NCI-H510A treated with DMSO at 0.1 percent for 48 hours (cell line): ENCODE measurements at regions not wholly inside any gene's neighbourhood (a gene's known extent, or its start where the extent isn't known, plus 50 kb on each side); places are given as distances from the start of the nearest gene placed in this dataset.
"Not testable (repeated sequence)": the region's sequence is repeated elsewhere in the genome, so short reads cannot be mapped to it uniquely, and the experiment has no call there.

ENCODE experiments used
- DNase-seq: peaks from one replicate; lab custom pipeline; 2025; lab: John Stamatoyannopoulos, UW

DNA sequence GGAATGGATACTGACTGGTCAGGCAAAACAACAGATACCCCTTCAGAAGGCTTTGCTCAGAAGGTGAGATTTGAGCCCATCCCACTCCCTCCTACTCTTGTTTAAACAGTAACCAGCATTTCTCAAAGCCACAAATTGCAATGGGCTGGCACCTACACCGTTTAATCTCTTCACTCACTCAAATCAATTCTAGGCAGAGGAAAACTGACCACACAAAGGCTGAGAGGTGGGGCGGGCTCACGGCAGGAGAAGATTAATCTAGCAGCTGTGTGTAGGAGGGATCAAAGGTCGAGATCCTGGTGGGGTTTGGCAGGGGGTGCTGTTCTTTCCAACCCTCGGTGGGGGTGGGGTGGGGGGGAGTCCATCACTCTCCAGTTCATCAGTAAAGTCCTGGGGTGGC lies 622.4 kb downstream of the BCOR start:
- no peak for DNase-seq

DNA sequence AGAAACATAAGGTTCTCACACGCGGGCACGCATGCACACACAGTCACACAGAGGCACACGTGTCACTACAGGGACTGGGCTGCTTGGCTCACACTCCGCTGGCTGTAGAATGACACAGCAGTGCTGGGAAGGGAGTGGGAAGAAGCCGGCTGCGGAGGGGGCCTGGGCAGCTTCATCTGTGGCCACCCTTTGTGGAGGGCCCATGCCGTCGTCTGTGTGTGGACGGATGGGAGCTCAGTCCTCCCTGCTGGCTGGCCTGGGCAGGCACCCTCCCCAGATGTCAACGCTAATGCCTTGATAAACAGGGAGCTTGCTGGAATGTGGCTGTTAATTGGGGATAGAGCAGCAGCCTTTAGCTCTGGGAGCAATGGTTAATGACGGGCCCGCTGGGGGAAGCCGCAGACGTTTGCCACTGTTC lies 621.1 kb downstream of the BCOR start:
- no peak for DNase-seq

DNA sequence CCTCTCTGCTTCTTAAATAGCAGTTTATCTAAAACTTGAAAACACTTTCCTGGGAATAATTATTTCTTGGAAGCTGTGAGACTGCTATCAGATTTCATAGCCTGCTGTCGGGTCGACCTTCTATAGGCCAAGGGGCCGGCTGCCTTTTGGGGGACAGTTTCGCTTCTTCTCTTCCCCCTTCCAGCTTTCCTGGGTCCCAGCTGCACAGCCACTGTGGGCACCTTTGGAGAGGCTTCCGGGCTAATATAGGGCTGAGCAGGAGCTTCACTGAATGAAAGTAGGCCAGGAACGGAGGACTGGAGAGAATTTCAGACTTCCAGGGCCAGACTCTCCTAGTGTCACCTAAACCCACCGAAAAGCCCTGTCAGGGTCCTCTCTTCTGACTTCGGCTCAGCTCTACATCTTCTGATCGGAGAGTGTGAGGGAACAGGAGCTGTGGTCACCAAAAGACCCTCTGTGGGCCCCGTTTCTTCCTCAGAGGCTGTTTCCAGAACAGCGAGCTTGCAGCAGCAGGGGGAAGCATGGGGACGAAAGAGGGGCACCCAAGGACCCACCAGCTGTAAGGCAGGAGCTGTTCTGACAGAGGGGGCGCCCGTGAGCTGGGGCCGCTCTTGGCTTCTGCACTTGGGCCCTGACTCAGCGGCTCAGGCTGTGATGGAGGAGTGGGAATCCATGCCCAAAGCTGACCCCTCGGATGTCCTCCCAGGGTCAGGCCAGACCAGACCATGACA lies 620.6 kb downstream of the BCOR start:
- DNase-seq = no peak

DNA sequence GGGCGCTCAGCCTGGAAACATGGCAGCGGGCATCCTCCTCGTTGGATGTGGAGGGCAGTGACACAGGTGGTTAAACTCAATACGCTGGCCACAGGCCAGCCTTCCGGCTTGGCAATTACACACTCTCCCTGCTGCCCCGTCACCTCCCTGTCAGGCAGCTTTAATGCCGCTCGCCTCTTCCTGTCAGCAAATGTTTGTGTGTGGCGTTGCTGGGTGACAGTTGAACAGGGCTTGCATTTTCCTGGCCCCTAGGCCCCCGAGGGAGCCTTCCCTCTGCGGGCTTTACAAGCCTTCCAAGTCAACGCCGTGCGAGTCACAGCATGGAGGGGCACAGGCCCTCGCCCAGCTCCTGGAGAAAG lies 620.0 kb downstream of the BCOR start:
- peak; percentile 16 for DNase-seq

DNA sequence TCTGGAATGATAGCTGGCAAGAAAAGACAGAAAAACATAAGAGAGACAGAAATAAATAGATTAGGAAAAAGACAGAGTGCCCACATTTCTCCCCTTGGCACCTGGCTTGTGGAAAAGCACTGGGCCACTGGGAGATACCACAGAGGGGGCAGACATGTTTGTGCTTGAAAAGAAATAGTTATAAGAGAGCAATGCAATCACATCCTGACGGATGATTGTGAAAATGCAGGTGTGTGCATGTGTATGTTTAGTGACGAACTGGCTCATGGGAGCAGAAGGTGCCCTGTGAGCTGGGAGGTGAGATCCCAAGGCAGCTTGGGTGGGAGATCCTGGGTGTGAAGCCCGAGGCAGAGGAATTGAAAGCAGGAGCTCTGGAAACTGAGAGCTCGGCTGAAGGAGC lies 617.9 kb downstream of the BCOR start:
- no peak for DNase-seq

DNA sequence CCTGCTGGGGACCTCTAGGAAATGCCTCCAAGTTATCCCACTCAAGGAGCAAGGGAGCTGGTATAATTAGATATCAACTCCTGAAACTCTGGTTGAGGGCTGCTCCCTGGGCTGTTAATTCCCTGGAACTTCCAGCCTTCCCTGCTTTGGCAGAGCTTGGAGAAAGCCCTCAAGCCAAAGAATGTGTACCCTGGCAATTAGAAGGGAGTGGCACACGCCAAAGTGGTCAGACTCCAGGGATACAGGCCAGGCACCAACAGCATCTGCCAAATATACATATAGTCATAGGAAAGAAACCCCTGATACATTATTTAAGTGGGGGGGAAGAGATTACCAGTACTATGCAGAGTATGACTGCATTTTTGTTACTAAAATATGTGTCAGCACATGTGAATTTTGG lies 616.8 kb downstream of the BCOR start:
- DNase-seq = no peak

DNA sequence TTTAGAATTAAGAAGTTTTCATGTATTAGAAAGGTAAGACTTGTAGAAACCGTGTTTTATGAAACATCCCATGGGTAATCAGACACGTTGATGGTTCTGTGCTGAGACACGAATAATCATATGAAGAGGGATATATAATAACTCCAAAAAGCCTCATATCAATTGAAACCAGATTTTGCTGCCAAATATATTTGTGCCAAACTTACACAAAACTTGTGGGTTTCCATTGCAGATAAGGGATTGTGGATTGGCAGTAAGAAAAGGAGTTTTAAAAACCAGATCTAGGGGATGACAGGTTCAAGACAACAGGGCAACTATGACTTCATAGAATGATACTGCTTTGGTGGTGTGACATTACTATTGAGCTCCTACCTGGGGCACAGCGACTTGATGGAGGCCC lies 616.1 kb downstream of the BCOR start:
- DNase-seq = no peak

DNA sequence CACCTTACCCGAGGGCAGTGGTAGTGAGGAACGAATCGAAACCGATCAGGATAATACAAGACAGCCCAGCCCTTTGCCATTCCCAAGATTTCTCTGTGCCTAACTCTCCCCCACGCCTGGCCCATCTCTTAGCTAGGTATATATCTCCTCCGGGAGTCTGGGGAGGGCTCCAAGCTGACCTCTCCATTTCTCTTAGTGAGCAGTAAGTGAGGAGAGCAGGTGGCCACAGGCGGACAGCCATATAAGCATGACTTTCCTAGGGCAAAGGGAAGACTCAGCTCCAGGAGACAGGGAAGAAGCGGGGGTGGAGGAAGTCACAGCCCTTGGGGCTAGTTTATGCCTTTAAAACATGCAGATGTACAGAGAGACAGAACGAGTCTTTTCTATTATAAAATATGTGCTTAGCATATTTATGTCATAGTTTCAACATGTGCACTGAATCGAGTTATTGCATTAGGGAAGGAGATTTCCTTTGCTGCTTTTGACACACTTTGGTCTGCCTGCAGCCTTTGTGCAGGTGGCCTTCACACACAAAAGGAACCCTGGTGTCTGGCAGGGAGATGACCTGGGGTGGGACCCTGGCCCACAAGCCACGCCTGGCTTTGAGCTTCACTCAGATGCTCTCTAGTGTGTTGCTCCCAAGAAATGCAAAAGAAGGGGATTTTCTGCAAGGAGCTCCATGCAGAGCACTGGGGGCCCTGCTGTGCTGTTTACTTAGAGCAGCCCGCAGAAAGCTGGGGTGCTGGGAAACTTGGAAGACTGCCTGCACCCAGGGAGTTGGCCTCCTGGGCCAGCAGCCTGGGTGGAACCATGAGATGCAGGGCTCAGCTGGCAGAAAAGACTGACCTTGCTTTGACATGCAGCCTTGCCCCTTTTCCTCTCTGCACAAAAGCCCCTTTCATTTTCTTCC lies 613.3 kb downstream of the BCOR start:
- DNase-seq = no peak

DNA sequence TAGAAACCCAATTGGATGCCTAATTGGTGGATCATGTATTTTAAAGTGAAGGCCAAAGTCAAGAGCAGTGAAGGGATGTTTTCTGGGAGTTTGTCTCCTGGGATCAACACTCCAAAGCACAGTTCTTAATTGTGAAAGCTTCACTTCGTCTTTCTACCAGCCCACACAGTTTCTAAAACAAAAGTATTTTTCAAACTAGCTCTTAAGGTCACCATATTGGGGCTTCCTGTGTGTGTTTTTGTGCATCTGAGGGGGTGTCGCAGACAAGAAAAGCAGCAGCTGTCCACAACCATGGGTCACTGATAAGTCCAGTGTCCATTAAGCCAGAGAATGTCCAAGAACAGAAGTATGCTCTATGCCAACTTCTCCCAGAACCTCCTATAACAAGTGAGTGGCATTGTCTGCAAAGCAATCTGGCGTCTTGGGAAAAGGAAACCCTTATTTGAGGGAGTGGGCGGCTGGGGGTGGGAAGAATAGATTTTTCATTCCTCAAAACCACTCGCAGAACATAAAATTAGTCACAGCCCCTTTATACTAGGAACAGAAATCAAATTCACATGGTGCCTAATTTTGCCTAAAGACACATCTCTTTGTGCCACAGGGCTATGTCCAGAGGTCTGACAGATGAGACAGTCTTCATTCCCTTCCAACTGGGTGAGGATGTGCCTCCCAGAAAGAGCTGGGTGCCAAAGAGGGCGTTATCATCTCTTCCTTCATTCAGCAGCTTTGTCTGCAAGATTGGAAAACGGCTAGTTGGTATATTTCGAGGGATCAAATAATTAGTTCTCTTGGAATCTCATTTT lies 610.4 kb downstream of the BCOR start:
- no peak for DNase-seq

DNA sequence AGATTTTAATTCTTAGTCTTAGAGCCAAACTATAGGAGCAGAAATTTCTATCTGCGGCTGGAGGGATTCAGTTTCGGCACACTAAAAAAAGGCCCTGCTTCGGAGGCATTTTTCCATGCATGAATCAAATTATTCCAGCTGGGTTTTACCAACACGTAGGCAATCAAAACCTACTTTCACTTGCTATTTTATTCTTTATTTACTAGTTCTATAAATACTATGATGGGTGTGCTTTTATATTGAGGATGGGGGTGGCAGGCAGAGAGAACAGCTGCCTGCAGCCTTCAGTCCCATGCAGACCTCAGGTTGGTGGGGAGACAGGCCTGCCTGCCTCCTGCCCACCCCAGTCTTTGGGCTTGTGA lies 609.8 kb downstream of the BCOR start:
- no peak for DNase-seq

DNA sequence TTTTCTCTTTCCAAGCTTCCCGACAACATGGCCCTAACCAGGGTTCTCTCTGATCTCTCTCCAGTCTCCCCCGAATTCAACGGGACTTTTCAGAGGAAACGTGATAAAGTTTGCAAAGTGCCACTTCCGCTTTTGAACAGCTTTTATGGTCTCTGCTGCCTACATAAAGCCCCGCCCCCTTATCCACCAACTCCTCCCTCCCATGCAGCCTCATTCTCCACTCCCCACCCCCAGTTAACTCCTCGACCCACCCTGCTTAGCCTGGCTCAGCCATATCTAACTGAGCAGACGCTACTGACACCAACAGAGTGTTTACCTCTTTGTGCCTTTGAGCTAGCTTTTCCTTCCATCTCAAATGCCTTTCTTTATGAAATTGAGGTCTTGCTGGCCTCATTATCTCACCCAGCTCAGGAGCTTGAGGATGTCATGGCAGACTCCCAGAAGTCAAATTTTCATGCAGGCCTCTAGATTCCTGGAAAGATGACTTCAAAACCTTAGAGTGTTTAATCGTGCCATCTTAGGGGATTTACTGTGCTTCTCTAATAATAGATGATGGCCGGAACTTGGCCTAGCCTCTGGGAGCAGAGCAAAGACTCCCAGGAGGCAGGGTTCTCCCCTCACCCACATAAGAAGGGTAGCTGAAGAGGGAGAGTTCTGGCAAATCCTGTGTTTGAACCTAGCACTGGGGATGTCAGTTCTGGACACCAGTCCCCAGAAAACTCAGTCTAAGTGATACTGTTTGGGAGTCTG lies 606.0 kb downstream of the BCOR start:
- no peak for DNase-seq

DNA sequence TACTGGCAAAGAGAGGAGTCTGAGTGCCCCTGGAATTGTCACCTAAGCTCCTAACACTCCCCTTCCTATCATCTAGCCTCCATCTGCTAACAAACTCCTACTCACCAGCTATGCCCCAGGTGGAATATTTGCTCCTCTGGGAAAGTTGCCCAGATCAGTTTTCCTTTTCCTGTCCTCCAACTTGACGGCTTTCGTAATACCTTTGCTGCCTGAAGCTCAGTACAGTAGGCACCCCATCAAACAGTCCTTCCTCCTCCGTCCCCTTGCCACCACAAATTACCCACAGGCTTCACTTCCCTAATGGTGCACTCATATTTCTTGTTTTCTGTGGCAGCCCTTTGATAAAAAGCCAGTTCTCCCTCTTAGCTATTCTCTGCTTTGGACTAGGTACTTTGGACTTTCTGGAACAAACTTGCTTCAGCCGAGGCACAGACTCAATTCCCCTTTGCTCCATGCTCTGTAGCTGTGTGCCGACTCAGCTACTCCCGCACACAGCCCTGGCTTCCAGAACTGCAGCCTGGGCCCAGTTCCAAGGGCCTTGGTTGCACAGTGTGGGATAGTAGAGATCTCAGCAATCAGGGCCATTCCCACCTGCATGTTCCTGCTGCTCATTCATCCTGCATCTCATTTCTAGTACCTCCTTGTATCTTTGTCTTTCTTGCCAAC lies 605.1 kb downstream of the BCOR start:
- DNase-seq = no peak

DNA sequence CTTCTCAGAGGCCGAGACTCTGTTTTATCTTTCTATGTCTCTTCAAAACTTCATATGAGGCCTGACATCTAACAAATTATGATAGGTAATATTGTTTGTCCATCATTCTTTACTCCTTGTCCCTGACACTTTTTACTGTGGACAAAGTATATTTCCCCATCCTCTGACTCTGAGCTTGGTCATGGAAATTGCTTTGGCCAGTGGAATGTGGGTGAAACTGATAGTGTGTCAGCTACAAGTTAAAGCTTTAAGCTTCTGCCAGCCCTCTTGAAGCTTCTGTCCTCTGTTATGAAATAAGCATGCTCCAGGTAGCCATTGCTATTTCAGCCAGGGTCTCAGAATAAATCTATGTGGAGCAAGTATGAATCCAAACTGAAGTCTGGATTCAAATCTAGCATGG lies 604.6 kb downstream of the BCOR start:
- DNase-seq = no peak

DNA sequence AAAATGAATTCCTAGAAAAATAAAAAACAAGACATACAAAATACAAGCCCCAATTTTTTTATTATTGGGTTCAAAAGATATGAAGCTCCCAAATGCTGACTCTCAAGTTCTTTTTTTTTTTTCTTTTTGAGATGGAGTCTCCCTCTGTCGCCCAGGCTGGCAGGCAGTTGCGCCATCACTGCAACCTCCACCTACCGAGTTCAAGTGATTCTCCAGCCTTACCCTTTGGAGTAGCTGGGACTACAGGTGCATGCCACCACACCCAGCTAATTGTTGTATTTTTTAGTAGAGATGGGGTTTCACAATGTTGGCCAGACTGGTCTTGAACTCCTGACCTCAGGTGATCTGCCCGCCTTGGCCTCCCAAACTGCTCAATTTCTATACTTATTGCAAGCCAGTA lies 600.6 kb downstream of the BCOR start:
- not testable (repeated sequence) for DNase-seq

DNA sequence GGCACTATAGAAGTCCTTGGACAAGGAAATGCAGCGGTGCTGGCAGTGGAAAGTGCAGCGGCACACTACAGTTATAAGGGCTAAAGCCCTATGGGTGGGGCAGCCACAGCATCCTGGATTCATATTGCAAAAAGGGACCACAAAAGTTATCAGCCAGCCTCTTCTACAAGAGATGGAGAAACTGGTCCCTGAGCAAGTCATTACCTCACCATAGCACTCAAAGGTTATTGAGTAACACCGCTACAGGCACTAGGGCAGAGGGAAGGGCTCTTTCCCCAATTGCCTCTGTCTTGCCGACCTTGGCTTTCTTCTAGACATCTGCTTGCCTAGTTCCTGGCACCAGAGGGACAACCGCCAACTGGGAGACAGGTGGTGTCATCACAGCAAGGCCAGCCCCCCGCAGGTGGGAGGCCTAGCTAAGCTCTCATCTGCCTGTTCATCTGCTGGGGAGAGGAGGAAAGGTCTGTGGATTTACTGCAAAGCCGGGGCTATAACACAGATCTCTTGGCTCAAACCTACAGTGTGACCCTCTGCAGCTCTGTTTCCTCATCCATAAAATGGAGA lies 600.0 kb downstream of the BCOR start:
- DNase-seq = peak; percentile 19

DNA sequence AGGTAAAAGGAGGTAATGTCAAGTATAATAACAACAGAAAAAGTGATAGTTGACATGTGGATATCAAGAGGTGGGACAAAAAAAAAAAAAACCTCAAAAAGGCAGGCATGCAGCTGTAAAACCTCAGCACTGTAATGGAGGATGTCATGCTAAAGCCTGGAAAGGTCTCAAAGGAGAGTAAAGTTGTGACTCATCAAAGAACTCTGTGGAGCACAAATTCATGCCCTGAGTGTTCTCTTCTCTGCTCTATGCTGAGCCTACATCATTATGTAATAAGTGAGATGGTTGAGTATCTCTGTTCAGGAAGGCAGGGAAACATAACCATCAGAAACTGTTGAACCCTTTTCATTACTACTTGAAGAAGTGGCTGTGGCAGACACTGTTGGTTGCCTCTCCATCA lies 597.8 kb downstream of the BCOR start:
- no peak for DNase-seq

DNA sequence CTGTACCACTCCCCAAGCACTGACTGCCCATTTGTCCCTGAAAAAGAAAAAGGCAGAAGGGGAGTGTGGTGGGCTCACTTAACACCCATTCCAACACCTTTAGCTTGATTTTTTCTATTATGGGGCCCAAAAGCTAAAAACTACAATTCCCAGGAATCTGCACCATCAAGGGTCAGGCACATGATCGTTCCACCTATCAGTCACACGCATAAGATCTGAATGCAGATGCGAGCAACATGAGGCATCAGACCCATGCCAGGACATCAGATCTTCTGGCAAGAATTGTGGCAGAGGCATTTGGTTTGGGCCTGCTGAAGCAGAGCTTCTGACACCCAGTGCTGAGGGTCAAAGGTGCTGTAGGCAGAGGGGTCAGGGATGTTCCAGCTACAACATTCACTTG lies 595.9 kb downstream of the BCOR start:
- DNase-seq = no peak

DNA sequence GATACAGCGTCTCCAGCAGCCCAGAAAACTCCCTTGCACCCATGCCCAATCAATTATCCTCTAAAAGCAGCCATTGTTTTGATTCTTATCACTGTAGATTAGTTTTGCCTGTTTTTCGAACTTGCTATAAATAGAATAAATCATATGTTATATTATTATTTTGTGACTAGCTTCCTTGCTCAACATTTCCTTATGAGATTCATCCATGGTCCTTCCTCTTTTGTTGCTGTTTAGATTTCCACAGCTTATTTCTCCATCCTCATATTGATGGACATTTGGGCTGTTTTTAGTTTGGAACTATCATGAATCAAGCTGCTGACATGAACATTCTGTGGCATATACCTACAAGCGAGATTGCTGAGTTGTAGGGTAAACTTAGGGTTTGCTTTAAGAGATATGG lies 595.3 kb downstream of the BCOR start:
- DNase-seq = no peak

DNA sequence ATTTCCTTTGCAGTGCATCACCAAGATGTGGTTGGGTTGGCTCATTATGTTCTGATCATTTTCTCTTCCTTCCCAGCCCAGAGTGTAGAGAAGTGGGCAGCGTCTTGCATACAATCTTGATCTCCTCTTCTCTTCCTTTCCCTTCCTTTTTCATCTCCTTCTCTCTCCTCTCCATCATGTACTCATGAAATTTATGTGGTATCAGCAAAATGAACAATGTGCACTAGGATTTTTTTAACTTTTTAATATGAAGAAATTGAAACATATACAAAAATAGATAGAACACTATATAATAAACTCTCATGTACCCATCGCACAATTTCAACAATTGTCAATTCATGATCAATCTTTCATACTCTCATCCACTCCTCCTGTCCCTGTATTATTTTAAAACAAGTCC lies 593.5 kb downstream of the BCOR start:
- DNase-seq = no peak

DNA sequence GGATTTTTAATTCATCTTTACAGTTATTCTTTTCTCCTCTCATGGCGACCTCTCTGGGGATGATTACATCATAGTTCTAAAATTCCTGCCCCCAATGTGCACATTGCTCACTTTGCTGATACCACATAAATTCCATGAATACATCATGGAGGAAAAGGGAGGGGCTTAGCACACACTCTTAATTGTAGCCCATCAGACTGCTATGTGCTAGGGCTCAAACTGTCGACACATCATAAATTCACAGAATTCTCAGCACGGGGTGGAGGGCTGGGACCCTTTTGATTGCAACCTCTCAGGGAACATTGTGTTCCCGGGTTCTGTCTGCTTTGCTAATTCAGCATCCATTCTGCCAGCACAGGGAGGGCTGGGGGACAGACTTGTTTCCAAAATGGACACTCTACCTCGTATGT lies 592.9 kb downstream of the BCOR start:
- DNase-seq = no peak

DNA sequence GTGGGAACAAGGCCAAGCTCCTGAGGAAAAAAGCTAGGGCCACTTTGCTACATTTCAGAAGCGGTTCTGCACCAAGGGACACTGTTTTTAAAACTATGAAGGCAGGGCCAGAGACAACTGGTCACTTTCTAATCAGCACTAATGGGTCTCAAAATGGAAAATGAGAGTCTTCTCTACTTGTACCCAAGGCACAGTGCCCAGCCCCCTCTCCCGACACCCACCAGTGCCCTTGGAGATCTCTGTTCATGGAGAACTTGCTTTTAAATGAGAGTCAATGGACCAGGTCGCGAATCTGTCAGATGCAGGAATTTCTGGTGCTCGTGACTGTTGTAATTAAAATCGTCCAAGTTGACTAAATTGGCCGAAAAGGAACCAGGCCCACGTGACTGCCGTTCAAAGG lies 591.6 kb downstream of the BCOR start:
- DNase-seq = no peak
